ENCODE measurements at regions not wholly inside any gene's neighbourhood (a gene's known extent, or its start where the extent isn't known, plus 50 kb on each side); places are given as distances from the start of the nearest gene placed in this dataset.

DNA sequence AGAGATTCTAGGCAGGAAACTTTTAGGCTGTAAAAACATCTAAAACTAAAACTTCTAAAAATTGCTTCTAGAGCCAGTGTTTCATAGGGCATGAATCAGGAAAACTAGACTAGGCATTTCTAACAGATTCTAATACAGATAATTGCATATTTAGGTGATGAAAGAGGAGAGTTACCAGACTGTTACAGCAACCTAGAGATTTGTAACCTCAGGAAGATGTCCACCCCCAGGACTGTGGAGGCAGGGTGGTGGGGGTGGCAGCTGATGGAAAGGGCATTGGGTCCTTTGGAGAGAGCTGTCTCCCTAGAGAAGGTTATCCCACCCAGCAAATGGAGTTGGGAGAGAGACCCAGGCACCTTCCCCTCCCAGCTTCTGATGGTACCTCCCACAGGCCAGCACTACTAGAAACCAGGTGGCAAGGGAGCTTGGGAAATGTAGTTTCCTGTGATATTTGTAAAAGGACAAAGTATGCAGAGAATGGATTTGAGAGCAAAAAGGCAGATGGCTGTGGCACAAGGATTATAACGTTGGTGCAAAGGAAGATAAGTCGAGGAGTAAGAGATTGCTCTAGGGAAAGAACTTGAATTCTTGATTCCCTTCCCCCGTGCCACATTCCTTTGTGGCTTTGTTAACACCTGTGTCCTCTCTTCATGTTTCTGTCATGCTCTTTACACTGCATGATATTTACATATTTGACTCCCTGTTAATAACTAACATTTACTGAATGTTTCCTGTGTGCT lies 75.6 kb upstream of the MGAT5 start:
- DNase-seq (ENCODE audit: low spot score in 2 of 2) = no peak
- peaks cover 10% of the 10 kb centered on the region for H3K4me1 ChIP-seq
- no peaks in the 10 kb centered on the region for H3K9me3 ChIP-seq
- no peaks in the 10 kb centered on the region for H3K36me3 ChIP-seq (replicated peaks)
- no peak overlapping the region for H3K4me3 ChIP-seq
- H3K27me3 ChIP-seq (ENCODE audit: low read depth) = no peaks in the 10 kb centered on the region
- in situ Hi-C loops (cut with MboI; ENCODE audit: low sequenced_read_pairs) = no loop called here

DNA sequence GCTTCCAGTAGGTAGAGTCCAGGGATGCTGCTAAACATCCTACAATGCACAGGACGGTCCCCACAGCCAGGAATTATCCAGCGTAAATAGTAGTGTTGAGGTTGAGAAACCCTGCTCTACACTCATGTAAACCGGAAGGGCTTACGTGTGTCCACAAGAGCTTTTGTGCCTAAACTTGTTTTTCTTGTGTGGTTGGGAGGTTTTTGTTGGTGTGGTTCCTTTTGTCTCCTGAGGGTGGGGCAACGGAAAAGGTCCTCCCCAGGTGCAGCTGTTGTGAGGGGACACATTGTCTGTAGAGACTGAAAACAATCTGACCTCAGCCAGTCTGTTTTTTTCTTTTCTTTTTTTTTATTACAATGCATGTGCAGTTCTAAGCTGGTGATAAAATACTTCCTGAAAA lies 72.7 kb upstream of the MGAT5 start:
- in situ Hi-C loops (cut with MboI; ENCODE audit: low sequenced_read_pairs) = no loop called here
- Histone ChIP-seq H3K36me3 (replicated peaks) (no peaks in the 10 kb centered on the region), H3K27me3 (ENCODE audit: low read depth) (no peaks in the 10 kb centered on the region), H3K4me3 (no peak overlapping the region), H3K9me3 (no peaks in the 10 kb centered on the region), H3K4me1 (peaks cover 10% of the 10 kb centered on the region)
- no peak for DNase-seq (ENCODE audit: low spot score in 2 of 2)

DNA sequence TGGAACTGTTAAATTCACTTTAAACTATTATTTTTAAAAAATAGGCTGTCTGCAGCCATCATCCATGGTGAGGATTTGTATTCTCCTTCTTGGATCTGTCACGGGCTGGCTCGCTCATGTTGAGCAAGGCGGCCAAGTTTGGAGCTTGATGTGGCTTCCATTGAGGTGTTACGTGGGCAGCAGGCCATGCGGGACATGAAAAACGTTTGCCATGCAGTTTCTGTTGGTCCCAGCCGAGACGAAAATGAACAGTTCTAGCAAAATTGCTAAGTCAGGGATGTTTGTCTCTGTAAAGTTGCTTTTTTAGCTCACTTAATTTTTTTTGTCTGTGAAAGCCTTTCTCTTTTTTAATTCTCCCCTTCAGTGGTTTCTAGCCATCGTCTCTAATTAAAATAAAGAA lies 70.2 kb upstream of the MGAT5 start:
- H3K27me3 ChIP-seq (ENCODE audit: low read depth) = no peaks in the 10 kb centered on the region
- no peaks in the 10 kb centered on the region for H3K4me1 ChIP-seq
- no peaks in the 10 kb centered on the region for H3K36me3 ChIP-seq (replicated peaks)
- H3K4me3 ChIP-seq = no peak overlapping the region
- DNase-seq (ENCODE audit: low spot score in 2 of 2) = no peak
- no peaks in the 10 kb centered on the region for H3K9me3 ChIP-seq
- in situ Hi-C loops (cut with MboI; ENCODE audit: low sequenced_read_pairs) = no loop called here

DNA sequence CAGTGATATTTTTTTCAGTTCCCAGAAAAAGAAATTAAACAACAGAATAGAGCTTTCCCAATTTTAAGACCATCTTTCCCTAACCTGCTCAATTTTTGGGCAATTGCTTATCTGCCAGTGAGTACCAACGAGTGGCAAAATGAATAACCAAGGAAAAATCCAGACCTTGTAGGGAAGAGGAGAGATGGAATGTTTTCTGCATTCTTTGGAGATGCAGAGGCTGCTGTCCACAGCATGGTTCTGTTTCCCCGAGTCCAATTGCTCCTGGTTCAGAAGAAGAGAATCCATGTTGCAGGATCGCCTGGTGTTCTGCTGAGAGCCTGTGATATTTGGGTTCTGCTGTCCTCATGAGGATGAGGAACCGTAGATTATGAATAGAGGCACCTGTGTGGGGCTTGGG lies 68.2 kb upstream of the MGAT5 start:
- Histone ChIP-seq H3K4me1 (no peaks in the 10 kb centered on the region), H3K27me3 (ENCODE audit: low read depth) (no peaks in the 10 kb centered on the region), H3K36me3 (replicated peaks) (no peaks in the 10 kb centered on the region), H3K9me3 (no peaks in the 10 kb centered on the region), H3K4me3 (no peak overlapping the region)
- in situ Hi-C loops (cut with MboI; ENCODE audit: low sequenced_read_pairs) = no loop called here
- DNase-seq (ENCODE audit: low spot score in 2 of 2) = no peak

DNA sequence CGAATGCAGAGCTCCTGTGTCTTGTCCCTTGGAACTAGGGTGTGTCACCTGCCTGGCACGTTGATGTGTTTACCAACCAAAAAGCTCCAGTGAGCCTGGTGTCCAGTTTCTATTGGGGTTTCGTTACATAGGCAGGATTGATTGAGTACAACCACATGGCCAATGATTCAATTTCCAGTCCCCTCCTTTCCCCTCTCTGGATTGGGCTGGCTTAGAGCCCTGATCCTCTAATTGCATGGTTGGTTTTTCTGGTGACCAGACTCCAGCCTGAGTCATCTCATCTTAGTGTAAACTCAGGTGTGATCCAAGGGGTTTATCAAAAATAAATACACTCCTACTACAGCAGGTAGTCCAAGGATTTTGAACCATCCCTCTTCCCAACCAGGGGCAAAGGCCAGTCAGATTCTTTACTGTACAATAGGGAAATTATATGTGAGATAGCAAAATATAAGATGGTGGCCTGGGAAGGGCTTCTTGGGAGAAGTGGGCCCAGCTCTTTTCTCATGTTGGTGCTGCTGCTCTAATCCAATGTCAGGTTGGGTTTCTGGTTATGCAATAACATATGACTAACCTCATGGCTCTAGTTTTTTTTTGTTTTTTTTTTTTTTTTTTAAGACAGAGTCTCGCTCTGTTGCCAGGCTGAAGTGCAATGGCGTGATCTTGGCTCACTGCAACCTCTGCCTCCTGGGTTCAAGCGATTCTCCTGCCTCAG lies 64.7 kb upstream of the MGAT5 start:
- Histone ChIP-seq H3K9me3 (no peaks in the 10 kb centered on the region), H3K36me3 (replicated peaks) (no peaks in the 10 kb centered on the region), H3K4me1 (no peaks in the 10 kb centered on the region), H3K27me3 (ENCODE audit: low read depth) (no peaks in the 10 kb centered on the region), H3K4me3 (no peak overlapping the region)
- in situ Hi-C loops (cut with MboI; ENCODE audit: low sequenced_read_pairs) = no loop called here
- no peak for DNase-seq (ENCODE audit: low spot score in 2 of 2)

DNA sequence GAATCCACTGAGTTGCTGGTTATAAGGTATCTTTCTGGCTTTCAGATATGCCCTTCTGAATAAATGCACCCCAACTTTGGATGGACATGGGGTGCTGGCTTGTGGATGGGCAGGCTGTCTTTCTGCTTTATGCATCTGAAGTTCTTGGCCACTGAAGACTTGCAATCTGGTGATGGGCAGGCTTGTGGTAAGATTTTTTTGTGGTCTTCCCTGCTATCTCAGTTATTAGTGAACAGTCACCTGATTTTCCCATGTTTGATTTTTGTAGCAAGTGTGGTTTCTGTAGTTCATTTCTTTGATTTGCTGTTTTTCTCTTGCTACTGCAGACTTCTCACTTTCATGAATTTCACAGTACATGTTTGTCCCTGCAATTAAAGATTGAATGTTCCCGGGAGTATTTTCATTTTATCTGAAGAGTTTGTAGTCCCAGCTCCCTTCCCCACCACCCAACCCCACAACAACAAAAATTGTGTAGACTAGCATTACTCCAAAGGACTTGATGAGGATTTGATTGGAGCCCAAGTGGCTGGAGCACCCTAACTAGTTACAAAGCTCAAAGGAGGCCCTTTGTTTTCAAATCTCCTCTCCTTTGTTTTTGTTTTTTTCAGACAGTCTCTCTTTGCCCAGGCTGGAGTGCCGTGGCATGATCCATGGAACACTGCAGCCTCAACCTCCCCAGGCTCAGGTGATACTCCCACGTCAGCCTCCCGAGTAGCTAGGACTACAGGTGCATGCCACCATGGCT lies 63.6 kb upstream of the MGAT5 start:
- Histone ChIP-seq H3K4me3 (no peak overlapping the region), H3K9me3 (no peaks in the 10 kb centered on the region), H3K27me3 (ENCODE audit: low read depth) (no peaks in the 10 kb centered on the region), H3K4me1 (no peaks in the 10 kb centered on the region), H3K36me3 (replicated peaks) (no peaks in the 10 kb centered on the region)
- in situ Hi-C loops (cut with MboI; ENCODE audit: low sequenced_read_pairs) = no loop called here
- no peak for DNase-seq (ENCODE audit: low spot score in 2 of 2)

DNA sequence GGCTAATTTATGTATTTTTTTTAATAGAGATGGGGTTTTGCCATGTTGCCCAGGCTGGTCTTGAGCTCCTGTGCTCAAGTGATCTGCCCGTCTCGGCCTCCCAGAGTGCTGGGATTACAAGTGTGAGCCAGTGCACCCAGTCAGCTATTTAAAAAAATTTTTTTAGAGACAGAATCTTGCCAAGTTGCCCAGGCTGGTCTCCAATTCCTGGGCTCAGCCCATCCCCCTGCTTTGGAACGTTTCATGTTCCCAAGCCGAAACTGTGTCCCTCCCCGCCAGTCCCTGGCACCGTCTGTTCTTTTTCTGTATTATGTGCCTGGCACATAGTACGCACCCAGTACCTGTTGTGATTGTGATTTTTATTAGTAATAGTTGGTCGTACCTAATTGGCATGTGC lies 63.1 kb upstream of the MGAT5 start:
- DNase-seq (ENCODE audit: low spot score in 2 of 2) = no peak
- H3K4me1 ChIP-seq = no peaks in the 10 kb centered on the region
- no peaks in the 10 kb centered on the region for H3K36me3 ChIP-seq (replicated peaks)
- H3K4me3 ChIP-seq = no peak overlapping the region
- in situ Hi-C loops (cut with MboI; ENCODE audit: low sequenced_read_pairs) = no loop called here
- no peaks in the 10 kb centered on the region for H3K9me3 ChIP-seq
- no peaks in the 10 kb centered on the region for H3K27me3 ChIP-seq (ENCODE audit: low read depth)

DNA sequence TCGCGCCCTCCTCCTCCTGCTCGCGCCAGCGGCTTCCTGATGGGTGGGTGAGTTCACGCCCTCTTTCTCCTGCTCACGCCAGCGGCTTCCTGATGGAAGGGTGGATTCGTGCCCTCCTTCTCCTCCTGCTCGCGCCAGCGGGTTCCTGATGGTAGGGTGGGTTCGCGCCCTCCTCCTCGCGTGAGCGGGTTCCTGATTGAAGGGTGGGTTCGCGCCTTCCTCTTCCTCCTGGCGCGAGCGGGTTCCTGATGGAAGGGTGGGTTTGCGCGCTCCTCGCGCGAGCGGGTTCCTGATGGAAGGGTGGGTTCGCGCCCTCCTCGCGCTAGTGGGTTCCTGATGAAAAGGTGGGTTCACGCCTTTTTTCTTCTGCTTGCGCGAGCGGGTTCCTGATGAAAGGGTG lies 62.0 kb upstream of the MGAT5 start:
- H3K36me3 ChIP-seq (replicated peaks) = no peaks in the 10 kb centered on the region

DNA sequence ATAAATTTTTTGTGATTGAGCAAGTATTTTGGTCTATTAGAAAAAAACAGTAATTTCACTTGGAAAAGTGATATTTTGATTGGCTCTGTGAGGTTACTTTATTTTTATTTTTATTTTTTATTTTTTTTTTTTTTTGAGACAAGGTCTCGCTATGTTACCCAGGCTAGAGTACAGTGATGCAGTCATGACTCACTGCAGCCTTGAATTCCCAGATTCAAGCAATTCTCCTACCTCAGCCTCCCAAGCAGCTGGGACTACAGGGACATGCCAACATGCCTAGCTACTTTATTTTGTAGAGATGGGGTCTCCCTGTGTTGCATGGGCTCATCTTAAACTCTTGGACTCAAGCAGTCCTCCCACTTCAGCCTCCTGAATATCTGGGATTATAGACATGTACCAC lies 60.9 kb upstream of the MGAT5 start:
- Histone ChIP-seq H3K36me3 (replicated peaks) (no peaks in the 10 kb centered on the region), H3K27me3 (ENCODE audit: low read depth) (no peaks in the 10 kb centered on the region), H3K4me1 (no peaks in the 10 kb centered on the region), H3K4me3 (no peak overlapping the region), H3K9me3 (no peaks in the 10 kb centered on the region)
- in situ Hi-C loops (cut with MboI; ENCODE audit: low sequenced_read_pairs) = no loop called here
- DNase-seq (ENCODE audit: low spot score in 2 of 2) = no peak

More for the DNA sequence above, 62.0 kb upstream of the MGAT5 start:
- no peaks in the 10 kb centered on the region for H3K9me3 ChIP-seq
- in situ Hi-C loops (cut with MboI; ENCODE audit: low sequenced_read_pairs) = no loop called here
- H3K4me1 ChIP-seq = no peaks in the 10 kb centered on the region
- H3K27me3 ChIP-seq (ENCODE audit: low read depth) = no peaks in the 10 kb centered on the region
- no peak for DNase-seq (ENCODE audit: low spot score in 2 of 2)
- H3K4me3 ChIP-seq = no peak overlapping the region

DNA sequence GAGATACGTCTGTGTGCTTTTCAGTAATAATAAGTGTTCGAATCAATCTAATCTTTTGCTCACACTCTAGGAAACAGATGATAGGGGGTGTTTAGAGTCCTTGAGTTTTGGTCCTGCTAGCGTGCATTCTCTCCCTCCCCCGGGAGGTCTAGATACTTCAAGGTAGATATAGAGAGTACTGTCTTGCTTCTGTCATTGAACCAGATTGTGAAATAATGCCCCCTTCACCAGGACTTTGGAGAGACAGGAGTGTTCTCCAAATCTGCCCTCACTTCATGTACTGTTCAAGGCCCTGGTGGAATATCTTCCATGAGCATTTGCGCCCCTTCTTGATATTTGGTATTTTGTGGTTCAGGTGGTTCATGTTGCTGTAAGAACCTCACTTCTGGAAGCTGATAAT lies 59.4 kb upstream of the MGAT5 start:
- no peaks in the 10 kb centered on the region for H3K36me3 ChIP-seq (replicated peaks)
- H3K27me3 ChIP-seq (ENCODE audit: low read depth) = no peaks in the 10 kb centered on the region
- DNase-seq (ENCODE audit: low spot score in 2 of 2) = no peak
- in situ Hi-C loops (cut with MboI; ENCODE audit: low sequenced_read_pairs) = no loop called here
- H3K9me3 ChIP-seq = no peaks in the 10 kb centered on the region
- no peaks in the 10 kb centered on the region for H3K4me1 ChIP-seq
- H3K4me3 ChIP-seq = no peak overlapping the region

DNA sequence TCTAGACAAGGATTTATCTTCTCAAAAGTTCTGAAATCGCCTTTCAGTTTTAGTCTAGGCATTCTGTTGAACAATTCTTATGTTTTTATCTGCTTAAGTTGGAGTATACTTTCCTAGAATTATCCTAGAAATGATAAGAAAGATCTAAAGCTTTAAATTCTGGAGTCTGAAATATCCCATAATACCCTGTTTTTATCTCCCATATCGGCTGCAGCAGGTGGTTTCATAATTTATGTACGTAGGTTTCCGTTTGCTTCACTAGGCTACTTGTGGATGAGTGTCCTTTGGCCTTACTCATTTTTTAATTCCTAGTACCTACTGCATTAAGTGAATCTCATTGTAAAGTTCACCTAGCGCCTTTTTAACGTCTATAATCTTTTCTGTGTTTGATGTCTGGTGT lies 58.5 kb upstream of the MGAT5 start:
- H3K36me3 ChIP-seq (replicated peaks) = no peaks in the 10 kb centered on the region
- in situ Hi-C loops (cut with MboI; ENCODE audit: low sequenced_read_pairs) = no loop called here
- H3K9me3 ChIP-seq = no peaks in the 10 kb centered on the region
- no peaks in the 10 kb centered on the region for H3K4me1 ChIP-seq
- no peak for DNase-seq (ENCODE audit: low spot score in 2 of 2)
- H3K4me3 ChIP-seq = no peak overlapping the region
- H3K27me3 ChIP-seq (ENCODE audit: low read depth) = no peaks in the 10 kb centered on the region

DNA sequence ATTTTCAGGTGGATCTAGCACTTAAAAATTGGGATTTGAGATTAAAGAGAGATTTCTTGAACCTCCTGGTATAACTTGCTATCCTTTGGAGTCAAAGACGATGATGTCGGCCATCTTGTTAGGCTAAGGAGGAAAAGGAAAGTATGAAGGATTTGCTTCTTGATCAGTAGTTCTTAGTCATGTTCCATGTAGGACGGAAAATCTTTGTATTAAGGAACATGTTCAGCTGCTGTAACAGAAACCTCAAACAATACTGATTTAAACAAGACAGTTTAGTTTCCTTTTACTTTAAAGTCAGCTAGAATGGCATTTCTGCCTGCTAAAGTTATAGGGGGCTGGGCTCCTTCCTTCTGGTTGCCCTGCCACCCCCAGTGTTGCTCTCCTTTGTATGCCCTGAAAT lies 56.4 kb upstream of the MGAT5 start:
- Histone ChIP-seq H3K27me3 (ENCODE audit: low read depth) (no peaks in the 10 kb centered on the region), H3K9me3 (no peaks in the 10 kb centered on the region), H3K36me3 (replicated peaks) (no peaks in the 10 kb centered on the region), H3K4me3 (no peak overlapping the region), H3K4me1 (peaks cover 4% of the 10 kb centered on the region; the same call in 1 of the 2 replicates)
- in situ Hi-C loops (cut with MboI; ENCODE audit: low sequenced_read_pairs) = no loop called here
- DNase-seq (ENCODE audit: low spot score in 2 of 2) = no peak

DNA sequence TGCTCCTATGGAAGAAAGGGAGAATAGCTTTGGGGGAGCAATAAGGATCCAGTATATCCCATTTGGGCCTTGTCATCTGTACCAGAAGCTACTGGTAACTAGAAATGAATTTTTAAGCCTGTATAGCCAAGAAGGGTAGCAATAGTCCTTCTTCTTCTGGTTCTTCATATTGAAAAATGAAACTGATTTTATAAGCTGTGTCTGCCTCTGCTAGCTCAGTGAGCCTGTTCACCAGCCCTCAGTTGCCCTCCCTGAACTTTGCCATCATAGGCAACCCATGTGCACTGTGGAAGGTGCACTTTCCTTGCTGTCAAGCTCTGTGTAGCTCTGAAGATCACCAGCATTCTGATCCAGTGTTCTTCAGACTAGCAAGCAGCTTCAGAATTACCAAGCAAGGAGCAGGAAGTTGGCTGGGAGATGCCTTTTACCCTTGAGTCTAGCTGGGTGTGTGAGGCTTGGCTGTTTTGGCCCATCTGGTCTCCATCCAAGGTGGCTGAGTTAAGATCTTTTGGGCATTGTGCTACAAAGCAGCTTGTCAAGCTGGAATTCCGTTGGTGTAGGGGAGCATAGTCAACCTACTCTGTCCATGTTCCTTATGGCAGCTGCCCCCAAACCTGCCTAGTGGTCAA lies 55.8 kb upstream of the MGAT5 start:
- in situ Hi-C loops (cut with MboI; ENCODE audit: low sequenced_read_pairs) = no loop called here

DNA sequence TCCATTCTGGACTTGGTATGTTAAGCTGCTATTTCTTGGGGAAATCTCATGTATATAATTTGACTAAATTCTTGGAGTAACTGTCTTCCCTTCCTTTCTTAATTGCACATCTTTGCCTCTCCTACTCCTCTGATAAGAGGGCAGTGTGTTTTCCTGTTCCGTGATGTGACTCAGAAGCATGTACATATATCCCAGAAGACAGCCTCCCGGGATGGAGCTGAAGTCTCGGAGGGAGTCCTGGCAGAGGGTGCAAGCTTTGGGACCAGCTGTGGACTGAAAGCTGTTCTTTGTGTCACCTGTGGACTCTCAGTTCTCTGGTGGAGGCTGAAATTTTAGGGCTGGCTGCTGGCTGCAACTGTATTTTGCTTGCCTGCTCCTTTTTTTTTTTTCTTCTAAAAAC lies 54.7 kb upstream of the MGAT5 start:
- DNase-seq (ENCODE audit: low spot score in 2 of 2) = no peak
- Histone ChIP-seq H3K4me1 (peaks cover 4% of the 10 kb centered on the region; the same call in 1 of the 2 replicates), H3K27me3 (ENCODE audit: low read depth) (no peaks in the 10 kb centered on the region), H3K4me3 (no peak overlapping the region), H3K9me3 (no peaks in the 10 kb centered on the region), H3K36me3 (replicated peaks) (no peaks in the 10 kb centered on the region)
- in situ Hi-C loops (cut with MboI; ENCODE audit: low sequenced_read_pairs) = no loop called here

More for the DNA sequence above, 55.8 kb upstream of the MGAT5 start:
- H3K4me3 ChIP-seq = no peak overlapping the region
- peaks cover 4% of the 10 kb centered on the region; the same call in 1 of the 2 replicates for H3K4me1 ChIP-seq
- H3K36me3 ChIP-seq (replicated peaks) = no peaks in the 10 kb centered on the region
- DNase-seq (ENCODE audit: low spot score in 2 of 2) = no peak
- no peaks in the 10 kb centered on the region for H3K27me3 ChIP-seq (ENCODE audit: low read depth)
- H3K9me3 ChIP-seq = no peaks in the 10 kb centered on the region
